Muscle of leg (tissue), 3 donors: ENCODE measurements at regions not wholly inside any gene's neighbourhood (a gene's known extent, or its start where the extent isn't known, plus 50 kb on each side); places are given as distances from the start of the nearest gene placed in this dataset.

Experiments used
- DNase-seq: peaks from one replicate; pipeline ENCODE4 v3.0.0; 2013
- H3K27ac ChIP-seq: one replicate; pipeline ENCODE4 v1.5.1; 2013; ENCODE audit warnings: mild to moderate bottlenecking, low read length, control low read depth
- H3K27me3 ChIP-seq: one replicate; pipeline ENCODE4 v1.6.1; 2013; ENCODE audit warnings: low read length; ENCODE audit not compliant: control insufficient read depth, insufficient read depth
- H3K36me3 ChIP-seq: one replicate; pipeline ENCODE4 v1.6.1; 2013; ENCODE audit warnings: low read length; ENCODE audit not compliant: control insufficient read depth, insufficient read depth
- H3K4me1 ChIP-seq: one replicate; pipeline ENCODE4 v1.6.1; 2013; ENCODE audit warnings: low read length; ENCODE audit not compliant: control insufficient read depth, insufficient read depth
- H3K4me3 ChIP-seq: one replicate; pipeline ENCODE4 v1.5.1; 2013; ENCODE audit warnings: low read length, control low read depth
- H3K9me3 ChIP-seq: replicated peaks from 2 replicates; pipeline ENCODE4 v1.6.1; 2013; ENCODE audit warnings: low read depth, low read length; ENCODE audit not compliant: control insufficient read depth
- WGBS: methylation state at CpG from one replicate; pipeline ENCODE4 v1.1.5; 2013; ENCODE audit warnings: missing lambda C conversion rate; ENCODE audit not compliant: insufficient coverage; 5-methylcytosine and 5-hydroxymethylcytosine counted together

- 68% methylated on average over 2 of the region's 4 CpGs for WGBS
- H3K9me3 ChIP-seq = no peaks in the 10 kb centered on the region
- no peaks in the 10 kb centered on the region for H3K36me3 ChIP-seq
- no peak for DNase-seq
- no peak overlapping the region for H3K27ac ChIP-seq
- no peaks in the 10 kb centered on the region for H3K27me3 ChIP-seq
- H3K4me1 ChIP-seq = peaks cover 26% of the 10 kb centered on the region
- H3K4me3 ChIP-seq = no peak overlapping the region
These were observed 78.8 kb upstream of the THBS1 start for GRCh38 chr15:39502082-39502447.

- H3K4me3 ChIP-seq = no peak overlapping the region
- H3K36me3 ChIP-seq = no peaks in the 10 kb centered on the region
- H3K9me3 ChIP-seq = no peaks in the 10 kb centered on the region
- no peaks in the 10 kb centered on the region for H3K27me3 ChIP-seq
- DNase-seq = peak; percentile 68
- no peak overlapping the region for H3K27ac ChIP-seq
- no CpG with 5 or more reads among the region's 4 CpGs for WGBS
- peaks cover 21% of the 10 kb centered on the region for H3K4me1 ChIP-seq
These were observed 78.2 kb upstream of the THBS1 start for GRCh38 chr15:39502611-39503195.

- Histone ChIP-seq H3K27ac (no peak overlapping the region), H3K36me3 (no peaks in the 10 kb centered on the region), H3K9me3 (no peaks in the 10 kb centered on the region), H3K4me1 (peaks cover 14% of the 10 kb centered on the region), H3K4me3 (no peak overlapping the region), H3K27me3 (no peaks in the 10 kb centered on the region)
- WGBS = no CpG with 5 or more reads among the region's 4 CpGs
- no peak for DNase-seq
These were observed 77.4 kb upstream of the THBS1 start for GRCh38 chr15:39503526-39503925.

GRCh38 chr15:39504808-39505207 is 76.1 kb upstream of the THBS1 start:
- no peaks in the 10 kb centered on the region for H3K9me3 ChIP-seq
- no peaks in the 10 kb centered on the region for H3K27me3 ChIP-seq
- DNase-seq = no peak
- no peak overlapping the region for H3K27ac ChIP-seq
- no peaks in the 10 kb centered on the region for H3K36me3 ChIP-seq
- 80% methylated on average over 1 of the region's 1 CpG for WGBS
- no peak overlapping the region for H3K4me3 ChIP-seq
- peaks cover 9% of the 10 kb centered on the region for H3K4me1 ChIP-seq

GRCh38 chr15:39506146-39506545 is 74.7 kb upstream of the THBS1 start:
- no peak overlapping the region for H3K4me3 ChIP-seq
- WGBS = no CpG with 5 or more reads among the region's 1 CpG
- no peaks in the 10 kb centered on the region for H3K36me3 ChIP-seq
- H3K9me3 ChIP-seq = no peaks in the 10 kb centered on the region
- DNase-seq = no peak
- H3K27me3 ChIP-seq = no peaks in the 10 kb centered on the region
- no peak overlapping the region for H3K27ac ChIP-seq
- peaks cover 17% of the 10 kb centered on the region for H3K4me1 ChIP-seq

GRCh38 chr15:39508536-39508935 is 72.3 kb upstream of the THBS1 start:
- H3K4me1 ChIP-seq = peaks cover 29% of the 10 kb centered on the region
- H3K9me3 ChIP-seq = no peaks in the 10 kb centered on the region
- no peaks in the 10 kb centered on the region for H3K36me3 ChIP-seq
- DNase-seq = no peak
- no peaks in the 10 kb centered on the region for H3K27me3 ChIP-seq
- no peak overlapping the region for H3K27ac ChIP-seq
- 78% methylated on average over 3 of the region's 7 CpGs for WGBS
- H3K4me3 ChIP-seq = no peak overlapping the region

GRCh38 chr15:39510001-39510701 is 70.7 kb upstream of the THBS1 start:
- WGBS = 33% methylated on average over 1 of the region's 7 CpGs
- H3K27ac ChIP-seq = peak overlapping the region; percentile 65

GRCh38 chr15:39511000-39511915 is 69.6 kb upstream of the THBS1 start:
- Histone ChIP-seq H3K4me1 (peaks cover 30% of the 10 kb centered on the region), H3K4me3 (no peak overlapping the region), H3K27ac (peak overlapping the region; percentile 65), H3K9me3 (no peaks in the 10 kb centered on the region), H3K36me3 (no peaks in the 10 kb centered on the region), H3K27me3 (no peaks in the 10 kb centered on the region)
- DNase-seq = peak; percentile 80
- 28% methylated on average over 12 of the region's 14 CpGs for WGBS

More at GRCh38 chr15:39510001-39510701, 70.7 kb upstream of the THBS1 start:
- peaks cover 30% of the 10 kb centered on the region for H3K4me1 ChIP-seq
- H3K36me3 ChIP-seq = no peaks in the 10 kb centered on the region
- no peak overlapping the region for H3K4me3 ChIP-seq
- no peaks in the 10 kb centered on the region for H3K27me3 ChIP-seq
- peak; percentile 93 for DNase-seq
- H3K9me3 ChIP-seq = no peaks in the 10 kb centered on the region

- peak; percentile 87 for DNase-seq
- Histone ChIP-seq H3K4me3 (no peak overlapping the region), H3K27ac (peak overlapping the region; percentile 65), H3K9me3 (no peaks in the 10 kb centered on the region), H3K36me3 (no peaks in the 10 kb centered on the region), H3K4me1 (peaks cover 30% of the 10 kb centered on the region), H3K27me3 (no peaks in the 10 kb centered on the region)
- 10% methylated on average over 1 of the region's 4 CpGs for WGBS
These were observed 69.0 kb upstream of the THBS1 start for GRCh38 chr15:39511916-39512260.

- Histone ChIP-seq H3K4me3 (no peak overlapping the region), H3K36me3 (no peaks in the 10 kb centered on the region), H3K9me3 (no peaks in the 10 kb centered on the region), H3K27ac (peak overlapping the region; percentile 43), H3K27me3 (no peaks in the 10 kb centered on the region), H3K4me1 (peaks cover 30% of the 10 kb centered on the region)
- peak; percentile 45 for DNase-seq
These were observed 68.2 kb upstream of the THBS1 start for GRCh38 chr15:39512643-39513042.
